H1 (cell line): ENCODE measurements at regions not wholly inside any gene's neighbourhood (a gene's known extent, or its start where the extent isn't known, plus 50 kb on each side); places are given as distances from the start of the nearest gene placed in this dataset.

ENCODE experiments used
- CBX5 ChIP-seq: fragments of 300-800, 300-1000 bp; sonication (generic); IDR thresholded peaks from 2 replicates; pipeline ENCODE4 v1.7.1; 2016; ENCODE audit warnings: antibody characterized with exemption, low read length, low read depth
- EP300 ChIP-seq, 2 experiments: IDR thresholded peaks; 1 replicate in 1 of 2; 2 replicates in 1 of 2; pipeline ENCODE4 v1.6.1; 2011 to 2012; ENCODE audit warnings: low read depth in 2 of 2, low read length in 2 of 2, mild to moderate bottlenecking in 2 of 2, borderline replicate concordance in 1 of 2, inconsistent platforms in 1 of 2, moderate library complexity in 1 of 2
- EZH2 ChIP-seq: fragments of 200-600 bp; sonication (generic); IDR thresholded peaks from 2 replicates; pipeline ENCODE4 v1.7.1; 2012; ENCODE audit warnings: low read depth, mild to moderate bottlenecking, moderate library complexity, low read length, inconsistent platforms; ENCODE audit not compliant: severe bottlenecking
- PHF8 ChIP-seq: fragments of 200-600 bp; sonication (generic); conservative IDR thresholded peaks from 2 replicates; pipeline ENCODE4 v1.7.1; 2012; ENCODE audit warnings: low read depth, mild to moderate bottlenecking, inconsistent platforms, low read length, moderate library complexity
- RAD21 ChIP-seq, 2 experiments: IDR thresholded peaks in 1 of 2; conservative IDR thresholded peaks in 1 of 2; 2 replicates each; pipeline ENCODE4 v1.6.1; 2011; ENCODE audit warnings: low read depth in 2 of 2, low read length in 2 of 2, improper control_type of control experiment in 1 of 2, inconsistent platforms in 1 of 2, mild to moderate bottlenecking in 1 of 2, moderate library complexity in 1 of 2
- SP2 ChIP-seq: IDR thresholded peaks from 2 replicates; pipeline ENCODE4 v1.6.1; 2012; ENCODE audit warnings: mild to moderate bottlenecking, low read length, inconsistent platforms
- TCF12 ChIP-seq: IDR thresholded peaks from 2 replicates; pipeline ENCODE4 v1.6.1; 2011; ENCODE audit warnings: low read depth, mild to moderate bottlenecking, low read length
- USF2 ChIP-seq: IDR thresholded peaks from 2 replicates; pipeline ENCODE4 v1.6.1; 2011; ENCODE audit warnings: low read length, improper control_type of control experiment
- YY1 ChIP-seq: IDR thresholded peaks from 2 replicates; pipeline ENCODE4 v1.6.1; 2011; ENCODE audit warnings: low read depth, mild to moderate bottlenecking, low read length
- TF ChIP-seq, protein P1 (sequence below), 3 experiments: IDR thresholded peaks; 1 replicate in 2 of 3; 2 replicates in 1 of 3; pipeline versions ENCODE4 v1.5.1 to v1.6.1; 2011; ENCODE audit warnings: low read length in 3 of 3, mild to moderate bottlenecking in 3 of 3, inconsistent platforms in 2 of 3, low read depth in 1 of 3, moderate library complexity in 1 of 3; ENCODE audit not compliant: insufficient read depth in 1 of 3; ENCODE audit errors: control extremely low read depth in 1 of 3
- TF ChIP-seq, protein P2 (sequence below): fragments of 300-600 bp; sonication (generic); IDR thresholded peaks from 2 replicates; pipeline ENCODE4 v1.7.1; 2012; ENCODE audit warnings: low read length, moderate library complexity, mild to moderate bottlenecking, inconsistent platforms; ENCODE audit not compliant: insufficient replicate concordance
- TF ChIP-seq, protein P3 (sequence below): IDR thresholded peaks from 2 replicates; pipeline ENCODE4 v1.6.1; 2011; ENCODE audit warnings: low read depth, mild to moderate bottlenecking, low read length; ENCODE audit not compliant: insufficient read depth

GRCh38 chr10:8912108-8912507 lies 857.6 kb downstream of the GATA3 start:
- TF ChIP-seq, protein P1, sequence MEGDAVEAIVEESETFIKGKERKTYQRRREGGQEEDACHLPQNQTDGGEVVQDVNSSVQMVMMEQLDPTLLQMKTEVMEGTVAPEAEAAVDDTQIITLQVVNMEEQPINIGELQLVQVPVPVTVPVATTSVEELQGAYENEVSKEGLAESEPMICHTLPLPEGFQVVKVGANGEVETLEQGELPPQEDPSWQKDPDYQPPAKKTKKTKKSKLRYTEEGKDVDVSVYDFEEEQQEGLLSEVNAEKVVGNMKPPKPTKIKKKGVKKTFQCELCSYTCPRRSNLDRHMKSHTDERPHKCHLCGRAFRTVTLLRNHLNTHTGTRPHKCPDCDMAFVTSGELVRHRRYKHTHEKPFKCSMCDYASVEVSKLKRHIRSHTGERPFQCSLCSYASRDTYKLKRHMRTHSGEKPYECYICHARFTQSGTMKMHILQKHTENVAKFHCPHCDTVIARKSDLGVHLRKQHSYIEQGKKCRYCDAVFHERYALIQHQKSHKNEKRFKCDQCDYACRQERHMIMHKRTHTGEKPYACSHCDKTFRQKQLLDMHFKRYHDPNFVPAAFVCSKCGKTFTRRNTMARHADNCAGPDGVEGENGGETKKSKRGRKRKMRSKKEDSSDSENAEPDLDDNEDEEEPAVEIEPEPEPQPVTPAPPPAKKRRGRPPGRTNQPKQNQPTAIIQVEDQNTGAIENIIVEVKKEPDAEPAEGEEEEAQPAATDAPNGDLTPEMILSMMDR (IDR thresholded peaks at IDR 0.05; ENCODE audit: control extremely low read depth in 1 of 3, insufficient read depth in 1 of 3, low read depth in 1 of 3, low read length in 3 of 3) = no peak
- TF ChIP-seq USF2 (no peak), SP2 (no peak), YY1 (no peak), EZH2 (no peak), PHF8 (no peak), CBX5 (no peak), TCF12 (no peak), RAD21 (IDR thresholded peaks at IDR 0.05 in 1 of 2, conservative IDR thresholded peaks at IDR 0.05 in 1 of 2; ENCODE audit: low read depth in 2 of 2, low read length in 2 of 2) (no peak), EP300 (IDR thresholded peaks at IDR 0.05; ENCODE audit: borderline replicate concordance in 1 of 2, low read depth in 2 of 2, low read length in 2 of 2) (no peak)
- TF ChIP-seq, protein P2, sequence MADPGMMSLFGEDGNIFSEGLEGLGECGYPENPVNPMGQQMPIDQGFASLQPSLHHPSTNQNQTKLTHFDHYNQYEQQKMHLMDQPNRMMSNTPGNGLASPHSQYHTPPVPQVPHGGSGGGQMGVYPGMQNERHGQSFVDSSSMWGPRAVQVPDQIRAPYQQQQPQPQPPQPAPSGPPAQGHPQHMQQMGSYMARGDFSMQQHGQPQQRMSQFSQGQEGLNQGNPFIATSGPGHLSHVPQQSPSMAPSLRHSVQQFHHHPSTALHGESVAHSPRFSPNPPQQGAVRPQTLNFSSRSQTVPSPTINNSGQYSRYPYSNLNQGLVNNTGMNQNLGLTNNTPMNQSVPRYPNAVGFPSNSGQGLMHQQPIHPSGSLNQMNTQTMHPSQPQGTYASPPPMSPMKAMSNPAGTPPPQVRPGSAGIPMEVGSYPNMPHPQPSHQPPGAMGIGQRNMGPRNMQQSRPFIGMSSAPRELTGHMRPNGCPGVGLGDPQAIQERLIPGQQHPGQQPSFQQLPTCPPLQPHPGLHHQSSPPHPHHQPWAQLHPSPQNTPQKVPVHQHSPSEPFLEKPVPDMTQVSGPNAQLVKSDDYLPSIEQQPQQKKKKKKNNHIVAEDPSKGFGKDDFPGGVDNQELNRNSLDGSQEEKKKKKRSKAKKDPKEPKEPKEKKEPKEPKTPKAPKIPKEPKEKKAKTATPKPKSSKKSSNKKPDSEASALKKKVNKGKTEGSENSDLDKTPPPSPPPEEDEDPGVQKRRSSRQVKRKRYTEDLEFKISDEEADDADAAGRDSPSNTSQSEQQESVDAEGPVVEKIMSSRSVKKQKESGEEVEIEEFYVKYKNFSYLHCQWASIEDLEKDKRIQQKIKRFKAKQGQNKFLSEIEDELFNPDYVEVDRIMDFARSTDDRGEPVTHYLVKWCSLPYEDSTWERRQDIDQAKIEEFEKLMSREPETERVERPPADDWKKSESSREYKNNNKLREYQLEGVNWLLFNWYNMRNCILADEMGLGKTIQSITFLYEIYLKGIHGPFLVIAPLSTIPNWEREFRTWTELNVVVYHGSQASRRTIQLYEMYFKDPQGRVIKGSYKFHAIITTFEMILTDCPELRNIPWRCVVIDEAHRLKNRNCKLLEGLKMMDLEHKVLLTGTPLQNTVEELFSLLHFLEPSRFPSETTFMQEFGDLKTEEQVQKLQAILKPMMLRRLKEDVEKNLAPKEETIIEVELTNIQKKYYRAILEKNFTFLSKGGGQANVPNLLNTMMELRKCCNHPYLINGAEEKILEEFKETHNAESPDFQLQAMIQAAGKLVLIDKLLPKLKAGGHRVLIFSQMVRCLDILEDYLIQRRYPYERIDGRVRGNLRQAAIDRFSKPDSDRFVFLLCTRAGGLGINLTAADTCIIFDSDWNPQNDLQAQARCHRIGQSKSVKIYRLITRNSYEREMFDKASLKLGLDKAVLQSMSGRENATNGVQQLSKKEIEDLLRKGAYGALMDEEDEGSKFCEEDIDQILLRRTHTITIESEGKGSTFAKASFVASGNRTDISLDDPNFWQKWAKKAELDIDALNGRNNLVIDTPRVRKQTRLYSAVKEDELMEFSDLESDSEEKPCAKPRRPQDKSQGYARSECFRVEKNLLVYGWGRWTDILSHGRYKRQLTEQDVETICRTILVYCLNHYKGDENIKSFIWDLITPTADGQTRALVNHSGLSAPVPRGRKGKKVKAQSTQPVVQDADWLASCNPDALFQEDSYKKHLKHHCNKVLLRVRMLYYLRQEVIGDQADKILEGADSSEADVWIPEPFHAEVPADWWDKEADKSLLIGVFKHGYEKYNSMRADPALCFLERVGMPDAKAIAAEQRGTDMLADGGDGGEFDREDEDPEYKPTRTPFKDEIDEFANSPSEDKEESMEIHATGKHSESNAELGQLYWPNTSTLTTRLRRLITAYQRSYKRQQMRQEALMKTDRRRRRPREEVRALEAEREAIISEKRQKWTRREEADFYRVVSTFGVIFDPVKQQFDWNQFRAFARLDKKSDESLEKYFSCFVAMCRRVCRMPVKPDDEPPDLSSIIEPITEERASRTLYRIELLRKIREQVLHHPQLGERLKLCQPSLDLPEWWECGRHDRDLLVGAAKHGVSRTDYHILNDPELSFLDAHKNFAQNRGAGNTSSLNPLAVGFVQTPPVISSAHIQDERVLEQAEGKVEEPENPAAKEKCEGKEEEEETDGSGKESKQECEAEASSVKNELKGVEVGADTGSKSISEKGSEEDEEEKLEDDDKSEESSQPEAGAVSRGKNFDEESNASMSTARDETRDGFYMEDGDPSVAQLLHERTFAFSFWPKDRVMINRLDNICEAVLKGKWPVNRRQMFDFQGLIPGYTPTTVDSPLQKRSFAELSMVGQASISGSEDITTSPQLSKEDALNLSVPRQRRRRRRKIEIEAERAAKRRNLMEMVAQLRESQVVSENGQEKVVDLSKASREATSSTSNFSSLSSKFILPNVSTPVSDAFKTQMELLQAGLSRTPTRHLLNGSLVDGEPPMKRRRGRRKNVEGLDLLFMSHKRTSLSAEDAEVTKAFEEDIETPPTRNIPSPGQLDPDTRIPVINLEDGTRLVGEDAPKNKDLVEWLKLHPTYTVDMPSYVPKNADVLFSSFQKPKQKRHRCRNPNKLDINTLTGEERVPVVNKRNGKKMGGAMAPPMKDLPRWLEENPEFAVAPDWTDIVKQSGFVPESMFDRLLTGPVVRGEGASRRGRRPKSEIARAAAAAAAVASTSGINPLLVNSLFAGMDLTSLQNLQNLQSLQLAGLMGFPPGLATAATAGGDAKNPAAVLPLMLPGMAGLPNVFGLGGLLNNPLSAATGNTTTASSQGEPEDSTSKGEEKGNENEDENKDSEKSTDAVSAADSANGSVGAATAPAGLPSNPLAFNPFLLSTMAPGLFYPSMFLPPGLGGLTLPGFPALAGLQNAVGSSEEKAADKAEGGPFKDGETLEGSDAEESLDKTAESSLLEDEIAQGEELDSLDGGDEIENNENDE = no peak
- TF ChIP-seq, protein P3, sequence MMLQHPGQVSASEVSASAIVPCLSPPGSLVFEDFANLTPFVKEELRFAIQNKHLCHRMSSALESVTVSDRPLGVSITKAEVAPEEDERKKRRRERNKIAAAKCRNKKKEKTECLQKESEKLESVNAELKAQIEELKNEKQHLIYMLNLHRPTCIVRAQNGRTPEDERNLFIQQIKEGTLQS = no peak
